ENCODE measurements at regions not wholly inside any gene's neighbourhood (a gene's known extent, or its start where the extent isn't known, plus 50 kb on each side); places are given as distances from the start of the nearest gene placed in this dataset.

- Histone ChIP-seq H3K36me3 (ENCODE audit: insufficient read depth, low read depth, low read length) (no peaks in the 10 kb centered on the region), H3K4me1 (ENCODE audit: insufficient read depth, low read length) (no peaks in the 10 kb centered on the region), H3K4me3 (ENCODE audit: low read length) (no peak overlapping the region), H3K9ac (ENCODE audit: low read depth, low read length) (no peak overlapping the region), H3K27ac (ENCODE audit: low read length) (no peak overlapping the region), H3K27me3 (ENCODE audit: insufficient read depth, low read length) (no peaks in the 10 kb centered on the region), H3K9me3 (ENCODE audit: insufficient read depth, low read depth, low read length) (peaks cover 9% of the 10 kb centered on the region)
Measured at GRCh38 chr7:153327683-153328082, 568.1 kb downstream of the ACTR3B start.

GRCh38 chr7:153331427-153331826 lies 571.9 kb downstream of the ACTR3B start:
- Histone ChIP-seq H3K27ac (ENCODE audit: low read length) (no peak overlapping the region), H3K4me1 (ENCODE audit: insufficient read depth, low read length) (no peaks in the 10 kb centered on the region), H3K36me3 (ENCODE audit: insufficient read depth, low read depth, low read length) (no peaks in the 10 kb centered on the region), H3K27me3 (ENCODE audit: insufficient read depth, low read length) (no peaks in the 10 kb centered on the region), H3K9ac (ENCODE audit: low read depth, low read length) (no peak overlapping the region), H3K9me3 (ENCODE audit: insufficient read depth, low read depth, low read length) (peaks cover 9% of the 10 kb centered on the region), H3K4me3 (ENCODE audit: low read length) (no peak overlapping the region)

- H3K4me1 ChIP-seq (ENCODE audit: insufficient read depth, low read length), result no peaks in the 10 kb centered on the region
- no peak overlapping the region for H3K9ac ChIP-seq (ENCODE audit: low read depth, low read length)
- no peaks in the 10 kb centered on the region for H3K36me3 ChIP-seq (ENCODE audit: insufficient read depth, low read depth, low read length)
- H3K4me3 ChIP-seq (ENCODE audit: low read length), result no peak overlapping the region
- no peaks in the 10 kb centered on the region for H3K27me3 ChIP-seq (ENCODE audit: insufficient read depth, low read length)
- H3K27ac ChIP-seq (ENCODE audit: low read length), result no peak overlapping the region
- peaks cover 6% of the 10 kb centered on the region; the same call in 1 of the 2 replicates for H3K9me3 ChIP-seq (ENCODE audit: insufficient read depth, low read depth, low read length)
Measured at GRCh38 chr7:153354071-153354470, 594.5 kb downstream of the ACTR3B start.

GRCh38 chr7:153370092-153370491 lies 610.5 kb downstream of the ACTR3B start:
- no peaks in the 10 kb centered on the region for H3K36me3 ChIP-seq (ENCODE audit: insufficient read depth, low read depth, low read length)
- H3K9me3 ChIP-seq (ENCODE audit: insufficient read depth, low read depth, low read length), result peaks cover 11% of the 10 kb centered on the region

GRCh38 chr7:153380636-153381035 lies 621.1 kb downstream of the ACTR3B start:
- Histone ChIP-seq H3K27ac (ENCODE audit: low read length) (no peak overlapping the region), H3K36me3 (ENCODE audit: insufficient read depth, low read depth, low read length) (no peaks in the 10 kb centered on the region), H3K4me1 (ENCODE audit: insufficient read depth, low read length) (no peaks in the 10 kb centered on the region; the same call in 1 of the 2 replicates), H3K9me3 (ENCODE audit: insufficient read depth, low read depth, low read length) (peaks cover 17% of the 10 kb centered on the region; the same call in 1 of the 2 replicates), H3K4me3 (ENCODE audit: low read length) (no peak overlapping the region), H3K9ac (ENCODE audit: low read depth, low read length) (no peak overlapping the region), H3K27me3 (ENCODE audit: insufficient read depth, low read length) (no peaks in the 10 kb centered on the region)

More at GRCh38 chr7:153370092-153370491, 610.5 kb downstream of the ACTR3B start:
- no peaks in the 10 kb centered on the region for H3K27me3 ChIP-seq (ENCODE audit: insufficient read depth, low read length)
- no peaks in the 10 kb centered on the region for H3K4me1 ChIP-seq (ENCODE audit: insufficient read depth, low read length)
- H3K9ac ChIP-seq (ENCODE audit: low read depth, low read length), result no peak overlapping the region
- H3K4me3 ChIP-seq (ENCODE audit: low read length), result no peak overlapping the region
- H3K27ac ChIP-seq (ENCODE audit: low read length), result no peak overlapping the region

GRCh38 chr7:153381275-153382040 lies 621.9 kb downstream of the ACTR3B start:
- H3K36me3 ChIP-seq (ENCODE audit: insufficient read depth, low read depth, low read length), result no peaks in the 10 kb centered on the region
- H3K27ac ChIP-seq (ENCODE audit: low read length), result no peak overlapping the region
- no peak overlapping the region for H3K9ac ChIP-seq (ENCODE audit: low read depth, low read length)
- peaks cover 17% of the 10 kb centered on the region; the same call in 1 of the 2 replicates for H3K9me3 ChIP-seq (ENCODE audit: insufficient read depth, low read depth, low read length)
- no peaks in the 10 kb centered on the region; the same call in 1 of the 2 replicates for H3K4me1 ChIP-seq (ENCODE audit: insufficient read depth, low read length)
- H3K4me3 ChIP-seq (ENCODE audit: low read length), result peak overlapping the region; percentile 59
- H3K27me3 ChIP-seq (ENCODE audit: insufficient read depth, low read length), result no peaks in the 10 kb centered on the region

GRCh38 chr7:153382641-153383101 lies 623.1 kb downstream of the ACTR3B start:
- Histone ChIP-seq H3K27ac (ENCODE audit: low read length) (no peak overlapping the region), H3K4me1 (ENCODE audit: insufficient read depth, low read length) (no peaks in the 10 kb centered on the region; the same call in 1 of the 2 replicates), H3K36me3 (ENCODE audit: insufficient read depth, low read depth, low read length) (no peaks in the 10 kb centered on the region), H3K9ac (ENCODE audit: low read depth, low read length) (no peak overlapping the region), H3K27me3 (ENCODE audit: insufficient read depth, low read length) (no peaks in the 10 kb centered on the region), H3K4me3 (ENCODE audit: low read length) (no peak overlapping the region), H3K9me3 (ENCODE audit: insufficient read depth, low read depth, low read length) (peaks cover 9% of the 10 kb centered on the region; the same call in 1 of the 2 replicates)

GRCh38 chr7:153383781-153384180 lies 624.2 kb downstream of the ACTR3B start:
- H3K9me3 ChIP-seq (ENCODE audit: insufficient read depth, low read depth, low read length), result peaks cover 4% of the 10 kb centered on the region

GRCh38 chr7:153385502-153385901 lies 626.0 kb downstream of the ACTR3B start:
- Histone ChIP-seq H3K36me3 (ENCODE audit: insufficient read depth, low read depth, low read length) (no peaks in the 10 kb centered on the region), H3K4me1 (ENCODE audit: insufficient read depth, low read length) (no peaks in the 10 kb centered on the region; the same call in 1 of the 2 replicates), H3K9me3 (ENCODE audit: insufficient read depth, low read depth, low read length) (peaks cover 16% of the 10 kb centered on the region), H3K27ac (ENCODE audit: low read length) (no peak overlapping the region), H3K9ac (ENCODE audit: low read depth, low read length) (no peak overlapping the region), H3K4me3 (ENCODE audit: low read length) (no peak overlapping the region), H3K27me3 (ENCODE audit: insufficient read depth, low read length) (no peaks in the 10 kb centered on the region)

More at GRCh38 chr7:153383781-153384180, 624.2 kb downstream of the ACTR3B start:
- Histone ChIP-seq H3K27ac (ENCODE audit: low read length) (no peak overlapping the region), H3K36me3 (ENCODE audit: insufficient read depth, low read depth, low read length) (no peaks in the 10 kb centered on the region), H3K9ac (ENCODE audit: low read depth, low read length) (no peak overlapping the region), H3K4me1 (ENCODE audit: insufficient read depth, low read length) (no peaks in the 10 kb centered on the region; the same call in 1 of the 2 replicates), H3K27me3 (ENCODE audit: insufficient read depth, low read length) (no peaks in the 10 kb centered on the region), H3K4me3 (ENCODE audit: low read length) (no peak overlapping the region)

- Histone ChIP-seq H3K9me3 (ENCODE audit: insufficient read depth, low read depth, low read length) (peaks cover 27% of the 10 kb centered on the region), H3K9ac (ENCODE audit: low read depth, low read length) (no peak overlapping the region), H3K4me3 (ENCODE audit: low read length) (no peak overlapping the region), H3K27ac (ENCODE audit: low read length) (no peak overlapping the region), H3K27me3 (ENCODE audit: insufficient read depth, low read length) (no peaks in the 10 kb centered on the region), H3K4me1 (ENCODE audit: insufficient read depth, low read length) (no peaks in the 10 kb centered on the region), H3K36me3 (ENCODE audit: insufficient read depth, low read depth, low read length) (no peaks in the 10 kb centered on the region)
Measured at GRCh38 chr7:153386556-153386955, 627.0 kb downstream of the ACTR3B start.

GRCh38 chr7:153388611-153389010 lies 629.1 kb downstream of the ACTR3B start:
- Histone ChIP-seq H3K27ac (ENCODE audit: low read length) (no peak overlapping the region), H3K27me3 (ENCODE audit: insufficient read depth, low read length) (no peaks in the 10 kb centered on the region), H3K9ac (ENCODE audit: low read depth, low read length) (no peak overlapping the region), H3K9me3 (ENCODE audit: insufficient read depth, low read depth, low read length) (peaks cover 48% of the 10 kb centered on the region), H3K4me3 (ENCODE audit: low read length) (no peak overlapping the region), H3K4me1 (ENCODE audit: insufficient read depth, low read length) (no peaks in the 10 kb centered on the region), H3K36me3 (ENCODE audit: insufficient read depth, low read depth, low read length) (no peaks in the 10 kb centered on the region)

- H3K4me3 ChIP-seq (ENCODE audit: low read length), result no peak overlapping the region
- no peak overlapping the region for H3K9ac ChIP-seq (ENCODE audit: low read depth, low read length)
- H3K36me3 ChIP-seq (ENCODE audit: insufficient read depth, low read depth, low read length), result no peaks in the 10 kb centered on the region
- no peaks in the 10 kb centered on the region for H3K4me1 ChIP-seq (ENCODE audit: insufficient read depth, low read length)
- peaks cover 54% of the 10 kb centered on the region for H3K9me3 ChIP-seq (ENCODE audit: insufficient read depth, low read depth, low read length)
- H3K27ac ChIP-seq (ENCODE audit: low read length), result no peak overlapping the region
- no peaks in the 10 kb centered on the region for H3K27me3 ChIP-seq (ENCODE audit: insufficient read depth, low read length)
Measured at GRCh38 chr7:153389261-153389660, 629.7 kb downstream of the ACTR3B start.

Measured in iPS-20b (cell line).